Posterior cingulate gyrus (tissue), 11 donors: ENCODE measurements at regions not wholly inside any gene's neighbourhood (a gene's known extent, or its start where the extent isn't known, plus 50 kb on each side); places are given as distances from the start of the nearest gene placed in this dataset.
A peak's percentile ranks its signal among the peaks of the same experiment; 100 is the strongest.

Experiments used
- DNase-seq, 10 donors: peaks; one replicate each; pipeline versions ENCODE4 v3.0.0 to v3.0.0-alpha.2; 2020 to 2021; ENCODE audit warnings: mixed read lengths in 3 of 10
- intact Hi-C: fragments of 100-400 bp; cut with DNase I; formaldehyde crosslinking; loops from one replicate; pipeline ENCODE4 v1.15.1; 2023

- intact Hi-C loops = no loop called here
- no peak for DNase-seq
Observed at GRCh38 chr10:130635528-130635927, 499.3 kb downstream of the GLRX3 start.

- intact Hi-C loops = no loop called here
- no peak for DNase-seq
Observed at GRCh38 chr10:130636313-130636930, 500.2 kb downstream of the GLRX3 start.

GRCh38 chr10:130637089-130637676, 501.0 kb downstream of the GLRX3 start:
- intact Hi-C loops = no loop called here
- no peak for DNase-seq

- DNase-seq = no peak
- intact Hi-C loops = no loop called here
Observed at GRCh38 chr10:130638991-130639390, 502.8 kb downstream of the GLRX3 start.

- DNase-seq = no peak
- intact Hi-C loops = no loop called here
Observed at GRCh38 chr10:130642926-130643325, 506.7 kb downstream of the GLRX3 start.

GRCh38 chr10:130647341-130647740, 511.1 kb downstream of the GLRX3 start:
- intact Hi-C loops = no loop called here
- no peak for DNase-seq

- no peak for DNase-seq
- intact Hi-C loops = no loop called here
Observed at GRCh38 chr10:130648807-130649206, 512.6 kb downstream of the GLRX3 start.

GRCh38 chr10:130652544-130652943, 516.4 kb downstream of the GLRX3 start:
- DNase-seq = no peak
- intact Hi-C loops = no loop called here

- intact Hi-C loops = no loop called here
- no peak for DNase-seq
Observed at GRCh38 chr10:130652964-130653578, 516.9 kb downstream of the GLRX3 start.

- no peak for DNase-seq
- intact Hi-C loops = no loop called here
Observed at GRCh38 chr10:130654726-130655125, 518.5 kb downstream of the GLRX3 start.

GRCh38 chr10:130655313-130656186, 519.4 kb downstream of the GLRX3 start:
- intact Hi-C loops = no loop called here
- no peak for DNase-seq

GRCh38 chr10:130656187-130656575, 520.0 kb downstream of the GLRX3 start:
- no peak for DNase-seq
- intact Hi-C loops = no loop called here

GRCh38 chr10:130656582-130657133, 520.5 kb downstream of the GLRX3 start:
- intact Hi-C loops = no loop called here
- no peak for DNase-seq

GRCh38 chr10:130658687-130659290, 522.6 kb downstream of the GLRX3 start:
- intact Hi-C loops = no loop called here
- DNase-seq = no peak

GRCh38 chr10:130659528-130659927, 523.3 kb downstream of the GLRX3 start:
- no peak for DNase-seq
- intact Hi-C loops = no loop called here

- DNase-seq = no peak
- intact Hi-C loops = no loop called here
Observed at GRCh38 chr10:130660266-130660665, 524.1 kb downstream of the GLRX3 start.

- DNase-seq = no peak
- intact Hi-C loops = no loop called here
Observed at GRCh38 chr10:130661419-130661818, 525.2 kb downstream of the GLRX3 start.

GRCh38 chr10:130662775-130663174, 526.6 kb downstream of the GLRX3 start:
- no peak for DNase-seq
- intact Hi-C loops = no loop called here

- DNase-seq = no peak
- intact Hi-C loops = no loop called here
Observed at GRCh38 chr10:130664526-130664925, 528.3 kb downstream of the GLRX3 start.

- DNase-seq = peak in 1 of 10 donors; percentile 49
- intact Hi-C loops = no loop called here
Observed at GRCh38 chr10:130666215-130666614, 530.0 kb downstream of the GLRX3 start.
